C4-2B (cell line): ENCODE measurements at regions not wholly inside any gene's neighbourhood (a gene's known extent, or its start where the extent isn't known, plus 50 kb on each side); places are given as distances from the start of the nearest gene placed in this dataset.

Experiments used
- CTCF ChIP-seq: fragments of 450-650 bp; conservative IDR thresholded peaks from 2 replicates; pipeline ENCODE4 v1.5.1; 2017; ENCODE audit warnings: mild to moderate bottlenecking
- ZFX ChIP-seq: fragments of 450-650 bp; IDR thresholded peaks from 2 replicates; pipeline ENCODE4 v1.6.1; 2017

- TF ChIP-seq CTCF: no peak
- no peak for TF ChIP-seq ZFX
These were observed 410.9 kb upstream of the PROK2 start for GRCh38 chr3:72195895-72196294.
